ENCODE measurements at regions not wholly inside any gene's neighbourhood (a gene's known extent, or its start where the extent isn't known, plus 50 kb on each side); places are given as distances from the start of the nearest gene placed in this dataset.

GRCh38 chr17:27391427-27391826, 64.8 kb upstream of the KSR1 start:
- no peak for DNase-seq (ENCODE audit: low read depth in 2 of 2)

- DNase-seq (ENCODE audit: low read depth in 2 of 2), result no peak
Observed at GRCh38 chr17:27396045-27396444, 60.2 kb upstream of the KSR1 start.

GRCh38 chr17:27396941-27397340, 59.3 kb upstream of the KSR1 start:
- no peak for DNase-seq (ENCODE audit: low read depth in 2 of 2)

GRCh38 chr17:27398691-27399090, 57.6 kb upstream of the KSR1 start:
- no peak for DNase-seq (ENCODE audit: low read depth in 2 of 2)

- DNase-seq (ENCODE audit: low read depth in 2 of 2), result no peak
Observed at GRCh38 chr17:27400991-27401390, 55.3 kb upstream of the KSR1 start.

GRCh38 chr17:27402943-27403342, 53.3 kb upstream of the KSR1 start:
- no peak for DNase-seq (ENCODE audit: low read depth in 2 of 2)

GRCh38 chr17:27403480-27404005, 52.7 kb upstream of the KSR1 start:
- no peak for DNase-seq (ENCODE audit: low read depth in 2 of 2)

GRCh38 chr17:27404676-27405075, 51.6 kb upstream of the KSR1 start:
- DNase-seq (ENCODE audit: low read depth in 2 of 2), result no peak

All from stimulated activated CD4-positive, alpha-beta T cell treated with anti-CD3 and anti-CD28 coated beads, Interleukin-15, amount 100 ng/mL, for 48 hours (primary cell).